ENCODE measurements at regions not wholly inside any gene's neighbourhood (a gene's known extent, or its start where the extent isn't known, plus 50 kb on each side); places are given as distances from the start of the nearest gene placed in this dataset.

DNA sequence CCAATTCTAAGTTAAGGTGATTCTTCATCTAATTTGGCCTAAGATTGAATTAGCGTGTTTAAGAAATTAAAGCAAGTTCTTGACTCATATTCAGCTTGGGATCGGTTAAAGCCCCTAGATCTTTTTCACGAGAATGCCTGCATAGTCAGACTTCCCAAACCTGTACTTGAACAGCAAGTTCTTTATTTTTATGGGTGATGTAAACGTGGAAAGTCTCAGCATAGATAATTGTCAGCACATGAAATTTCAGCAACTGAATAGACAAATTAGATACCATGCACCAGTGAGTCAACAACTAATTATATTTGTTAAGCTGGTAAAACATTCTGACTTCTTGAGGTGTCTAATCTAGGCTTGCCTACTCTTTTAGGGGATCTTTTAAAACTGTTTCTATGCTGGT is 183.1 kb upstream of the TNFAIP3 start:
- no peak for TF ChIP-seq EZH2phosphoT487 (IDR thresholded peaks at IDR 0.05; ENCODE audit: insufficient read depth, low read depth)
- no peak for TF ChIP-seq EZH2 (IDR thresholded peaks at IDR 0.05; ENCODE audit: insufficient read depth, poor library complexity, severe bottlenecking)

All from GM23248 (cell line).